ENCODE measurements at regions not wholly inside any gene's neighbourhood (a gene's known extent, or its start where the extent isn't known, plus 50 kb on each side); places are given as distances from the start of the nearest gene placed in this dataset.

- TF ChIP-seq E2F5 (CRISPR knock-in tag; IDR thresholded peaks at IDR 0.05) = no peak
Measured at GRCh38 chr2:220662431-220662830, 909.7 kb downstream of the EPHA4 start (continued).

GRCh38 chr2:220663065-220663464 lies 909.0 kb downstream of the EPHA4 start:
- no peaks in the 10 kb centered on the region; the same call in 1 of the 2 replicates for H3K27me3 Mint-ChIP-seq (ENCODE audit: low read depth)
- POLR2A ChIA-PET = no interaction called here
- H3K9me3 Mint-ChIP-seq = no peaks in the 10 kb centered on the region
- DNase-seq (ENCODE audit: low spot score) (no peak), ATAC-seq (no peak)
- TF ChIP-seq ZBTB43 (CRISPR knock-in tag; IDR thresholded peaks at IDR 0.05) (no peak), ZNF263 (CRISPR knock-in tag; IDR thresholded peaks at IDR 0.05; ENCODE audit: low read depth) (no peak)
- H3K4me3 Mint-ChIP-seq = no peak overlapping the region
- CTCF ChIA-PET = no interaction called here
- peaks cover 8% of the 10 kb centered on the region; the same call in 1 of the 2 replicates for H3K4me1 Mint-ChIP-seq
- no peak overlapping the region for H3K27ac Mint-ChIP-seq
- no peaks in the 10 kb centered on the region for H3K36me3 Mint-ChIP-seq

DNA sequence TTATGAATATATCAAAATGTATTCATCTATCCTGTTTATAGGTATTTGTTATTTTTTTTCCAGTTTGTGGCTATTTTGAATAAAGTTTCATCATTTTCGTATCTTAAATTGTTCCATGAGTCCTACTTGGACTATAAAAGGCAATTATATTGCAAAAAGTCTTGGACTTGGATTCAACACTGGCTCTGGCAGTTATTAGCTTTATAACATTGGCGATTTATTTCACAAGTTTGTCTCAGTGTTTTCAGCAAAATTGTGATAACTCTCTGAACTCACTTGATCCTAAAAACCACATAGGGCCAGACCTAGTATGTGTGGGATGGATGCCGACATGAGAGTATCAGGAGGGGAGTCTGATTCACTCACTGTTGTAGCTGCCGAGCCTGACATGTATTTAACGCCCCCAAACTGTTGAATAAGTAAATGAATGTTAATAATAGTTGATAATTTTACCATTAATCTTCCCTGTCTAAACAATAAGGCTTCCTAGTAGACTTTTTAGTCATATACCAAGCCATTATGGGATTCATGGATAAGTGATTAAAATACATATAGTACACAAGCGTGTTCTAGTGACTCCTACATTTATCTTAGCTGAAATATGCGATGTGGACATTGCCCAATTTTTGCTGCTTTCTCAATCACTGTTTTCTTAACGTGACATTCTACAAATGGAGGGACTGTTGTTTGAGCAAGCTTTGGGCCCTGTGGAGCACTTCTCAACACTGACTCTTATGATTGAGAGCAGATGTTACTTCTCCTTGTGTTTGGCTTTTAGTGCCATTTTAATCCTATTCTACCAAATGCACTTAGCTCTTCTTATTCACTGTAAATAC lies 907.6 kb downstream of the EPHA4 start:
- ATAC-seq (no peak), DNase-seq (ENCODE audit: low spot score) (no peak)
- H3K27ac Mint-ChIP-seq = no peak overlapping the region
- peaks cover 12% of the 10 kb centered on the region for H3K9me3 Mint-ChIP-seq
- H3K27me3 Mint-ChIP-seq (ENCODE audit: low read depth) = peaks cover 12% of the 10 kb centered on the region
- H3K4me1 Mint-ChIP-seq = peaks cover 8% of the 10 kb centered on the region; the same call in 1 of the 2 replicates
- ChIA-PET CTCF (no interaction called here), POLR2A (no interaction called here)
- H3K4me3 Mint-ChIP-seq = no peak overlapping the region
- peaks cover 6% of the 10 kb centered on the region for H3K36me3 Mint-ChIP-seq
- TF ChIP-seq STAT6 (CRISPR knock-in tag; conservative IDR thresholded peaks at IDR 0.05; ENCODE audit: low read depth) (no peak), ZNF532 (CRISPR knock-in tag; IDR thresholded peaks at IDR 0.05; ENCODE audit: borderline replicate concordance) (no peak), OVOL2 (CRISPR knock-in tag; IDR thresholded peaks at IDR 0.05; ENCODE audit: borderline replicate concordance) (no peak), FOXP1 (CRISPR knock-in tag; IDR thresholded peaks at IDR 0.05; ENCODE audit: borderline replicate concordance) (no peak), GRHL2 (CRISPR knock-in tag; IDR thresholded peaks at IDR 0.05; ENCODE audit: insufficient replicate concordance, severe bottlenecking) (no peak), ZNF138 (CRISPR knock-in tag; conservative IDR thresholded peaks at IDR 0.05) (no peak), JAZF1 (CRISPR knock-in tag; IDR thresholded peaks at IDR 0.05) (no peak)
- TF ChIP-seq, protein P1, sequence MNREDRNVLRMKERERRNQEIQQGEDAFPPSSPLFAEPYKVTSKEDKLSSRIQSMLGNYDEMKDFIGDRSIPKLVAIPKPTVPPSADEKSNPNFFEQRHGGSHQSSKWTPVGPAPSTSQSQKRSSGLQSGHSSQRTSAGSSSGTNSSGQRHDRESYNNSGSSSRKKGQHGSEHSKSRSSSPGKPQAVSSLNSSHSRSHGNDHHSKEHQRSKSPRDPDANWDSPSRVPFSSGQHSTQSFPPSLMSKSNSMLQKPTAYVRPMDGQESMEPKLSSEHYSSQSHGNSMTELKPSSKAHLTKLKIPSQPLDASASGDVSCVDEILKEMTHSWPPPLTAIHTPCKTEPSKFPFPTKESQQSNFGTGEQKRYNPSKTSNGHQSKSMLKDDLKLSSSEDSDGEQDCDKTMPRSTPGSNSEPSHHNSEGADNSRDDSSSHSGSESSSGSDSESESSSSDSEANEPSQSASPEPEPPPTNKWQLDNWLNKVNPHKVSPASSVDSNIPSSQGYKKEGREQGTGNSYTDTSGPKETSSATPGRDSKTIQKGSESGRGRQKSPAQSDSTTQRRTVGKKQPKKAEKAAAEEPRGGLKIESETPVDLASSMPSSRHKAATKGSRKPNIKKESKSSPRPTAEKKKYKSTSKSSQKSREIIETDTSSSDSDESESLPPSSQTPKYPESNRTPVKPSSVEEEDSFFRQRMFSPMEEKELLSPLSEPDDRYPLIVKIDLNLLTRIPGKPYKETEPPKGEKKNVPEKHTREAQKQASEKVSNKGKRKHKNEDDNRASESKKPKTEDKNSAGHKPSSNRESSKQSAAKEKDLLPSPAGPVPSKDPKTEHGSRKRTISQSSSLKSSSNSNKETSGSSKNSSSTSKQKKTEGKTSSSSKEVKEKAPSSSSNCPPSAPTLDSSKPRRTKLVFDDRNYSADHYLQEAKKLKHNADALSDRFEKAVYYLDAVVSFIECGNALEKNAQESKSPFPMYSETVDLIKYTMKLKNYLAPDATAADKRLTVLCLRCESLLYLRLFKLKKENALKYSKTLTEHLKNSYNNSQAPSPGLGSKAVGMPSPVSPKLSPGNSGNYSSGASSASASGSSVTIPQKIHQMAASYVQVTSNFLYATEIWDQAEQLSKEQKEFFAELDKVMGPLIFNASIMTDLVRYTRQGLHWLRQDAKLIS (CRISPR knock-in tag; IDR thresholded peaks at IDR 0.05; ENCODE audit: borderline replicate concordance) = no peak
- TF ChIP-seq, protein P2, sequence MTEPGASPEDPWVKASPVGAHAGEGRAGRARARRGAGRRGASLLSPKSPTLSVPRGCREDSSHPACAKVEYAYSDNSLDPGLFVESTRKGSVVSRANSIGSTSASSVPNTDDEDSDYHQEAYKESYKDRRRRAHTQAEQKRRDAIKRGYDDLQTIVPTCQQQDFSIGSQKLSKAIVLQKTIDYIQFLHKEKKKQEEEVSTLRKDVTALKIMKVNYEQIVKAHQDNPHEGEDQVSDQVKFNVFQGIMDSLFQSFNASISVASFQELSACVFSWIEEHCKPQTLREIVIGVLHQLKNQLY (CRISPR knock-in tag; IDR thresholded peaks at IDR 0.05) = no peak

Measured in WTC11 (cell line).